ENCODE measurements at regions not wholly inside any gene's neighbourhood (a gene's known extent, or its start where the extent isn't known, plus 50 kb on each side); places are given as distances from the start of the nearest gene placed in this dataset.

GRCh38 chr2:128475427-128476211 lies 157.0 kb upstream of the HS6ST1 start:
- H3K27me3 ChIP-seq: no peaks in the 10 kb centered on the region
- no peaks in the 10 kb centered on the region for H3K4me1 ChIP-seq
- ATAC-seq: no peak
- WGBS (ENCODE audit: insufficient coverage, low coverage, low lambda C conversion rate, missing lambda C conversion rate): 78% methylated on average over 4 of the region's 17 CpGs
- H3K36me3 ChIP-seq: no peaks in the 10 kb centered on the region
- no peaks in the 10 kb centered on the region for H3K9me3 ChIP-seq
- no peak for TF ChIP-seq CTCF (IDR thresholded peaks at IDR 0.05)
- no peak for TF ChIP-seq POLR2A (IDR thresholded peaks at IDR 0.05)
- DNase-seq: peak in 1 of 3 donors; percentile 28
- no peak overlapping the region for H3K4me3 ChIP-seq
- intact Hi-C loops (cut with DNase I): no loop called here
- H3K27ac ChIP-seq: no peak overlapping the region

GRCh38 chr2:128477026-128477820 lies 158.6 kb upstream of the HS6ST1 start:
- Histone ChIP-seq H3K27me3 (no peaks in the 10 kb centered on the region), H3K36me3 (no peaks in the 10 kb centered on the region), H3K4me1 (no peaks in the 10 kb centered on the region), H3K27ac (no peak overlapping the region), H3K9me3 (no peaks in the 10 kb centered on the region), H3K4me3 (no peak overlapping the region)
- intact Hi-C loops (cut with DNase I): no loop called here
- WGBS (ENCODE audit: insufficient coverage, low coverage, low lambda C conversion rate, missing lambda C conversion rate): 83% methylated on average over 5 of the region's 12 CpGs
- TF ChIP-seq POLR2A (IDR thresholded peaks at IDR 0.05) (no peak), CTCF (IDR thresholded peaks at IDR 0.05) (no peak)
- ATAC-seq (no peak), DNase-seq (peak in 1 of 3 donors; percentile 12)

GRCh38 chr2:128477891-128478290 lies 159.2 kb upstream of the HS6ST1 start:
- no peak overlapping the region for H3K4me3 ChIP-seq
- no peaks in the 10 kb centered on the region for H3K4me1 ChIP-seq
- ATAC-seq (no peak), DNase-seq (no peak)
- intact Hi-C loops (cut with DNase I): no loop called here
- no peak overlapping the region for H3K27ac ChIP-seq
- TF ChIP-seq CTCF (IDR thresholded peaks at IDR 0.05) (no peak), POLR2A (IDR thresholded peaks at IDR 0.05) (no peak)
- 93% methylated on average over 2 of the region's 2 CpGs for WGBS (ENCODE audit: insufficient coverage, low coverage, low lambda C conversion rate, missing lambda C conversion rate)
- no peaks in the 10 kb centered on the region for H3K27me3 ChIP-seq
- no peaks in the 10 kb centered on the region for H3K36me3 ChIP-seq
- no peaks in the 10 kb centered on the region for H3K9me3 ChIP-seq

- Histone ChIP-seq H3K4me3 (no peak overlapping the region), H3K27me3 (no peaks in the 10 kb centered on the region), H3K4me1 (no peaks in the 10 kb centered on the region), H3K9me3 (no peaks in the 10 kb centered on the region), H3K27ac (no peak overlapping the region), H3K36me3 (no peaks in the 10 kb centered on the region)
- TF ChIP-seq POLR2A (IDR thresholded peaks at IDR 0.05) (no peak), CTCF (IDR thresholded peaks at IDR 0.05) (no peak)
- ATAC-seq: no peak
- intact Hi-C loops (cut with DNase I): no loop called here
- 94% methylated on average over 3 of the region's 34 CpGs for WGBS (ENCODE audit: insufficient coverage, low coverage, low lambda C conversion rate, missing lambda C conversion rate)
- DNase-seq: no peak
These were observed 167.3 kb upstream of the HS6ST1 start for GRCh38 chr2:128485761-128486639.

All from right lobe of liver (tissue), 6 donors.